Glutamatergic neuron (in vitro differentiated cells): ENCODE measurements at regions not wholly inside any gene's neighbourhood (a gene's known extent, or its start where the extent isn't known, plus 50 kb on each side); places are given as distances from the start of the nearest gene placed in this dataset.
"Not testable (repeated sequence)": the region's sequence is repeated elsewhere in the genome, so short reads cannot be mapped to it uniquely, and the experiment has no call there.

Experiments
- DNase-seq: peaks from one replicate; pipeline ENCODE4 v3.0.0; 2022
- H3K27ac Mint-ChIP-seq: one replicate; pipeline ENCODE4 v1.8.0; 2020; ENCODE audit warnings: mild to moderate bottlenecking, mixed read lengths, inconsistent platforms; ENCODE audit not compliant: unreplicated experiment
- H3K27me3 Mint-ChIP-seq: one replicate; pipeline ENCODE4 v1.8.0; 2020; ENCODE audit warnings: mild to moderate bottlenecking, moderate library complexity, mixed read lengths, inconsistent platforms; ENCODE audit not compliant: unreplicated experiment
- H3K36me3 Mint-ChIP-seq: one replicate; pipeline ENCODE4 v1.8.0; 2020; ENCODE audit warnings: mild to moderate bottlenecking, mixed read lengths, inconsistent platforms; ENCODE audit not compliant: unreplicated experiment
- H3K4me1 Mint-ChIP-seq: one replicate; pipeline ENCODE4 v1.8.0; 2020; ENCODE audit warnings: mild to moderate bottlenecking, low read depth, mixed read lengths, inconsistent platforms; ENCODE audit not compliant: unreplicated experiment
- H3K4me3 Mint-ChIP-seq: one replicate; pipeline ENCODE4 v1.8.0; 2020; ENCODE audit warnings: mild to moderate bottlenecking, mixed read lengths, inconsistent platforms; ENCODE audit not compliant: unreplicated experiment
- H3K9me3 Mint-ChIP-seq: one replicate; pipeline ENCODE4 v1.8.0; 2020; ENCODE audit warnings: mild to moderate bottlenecking, moderate library complexity, mixed read lengths, inconsistent platforms; ENCODE audit not compliant: unreplicated experiment
- TF ChIP-seq, protein P1 (sequence below): fragments of 200-600 bp; sonication (generic); IDR thresholded peaks from one replicate; pipeline ENCODE4 v1.5.0; 2021; ENCODE audit not compliant: partially characterized antibody, unreplicated experiment

DNA sequence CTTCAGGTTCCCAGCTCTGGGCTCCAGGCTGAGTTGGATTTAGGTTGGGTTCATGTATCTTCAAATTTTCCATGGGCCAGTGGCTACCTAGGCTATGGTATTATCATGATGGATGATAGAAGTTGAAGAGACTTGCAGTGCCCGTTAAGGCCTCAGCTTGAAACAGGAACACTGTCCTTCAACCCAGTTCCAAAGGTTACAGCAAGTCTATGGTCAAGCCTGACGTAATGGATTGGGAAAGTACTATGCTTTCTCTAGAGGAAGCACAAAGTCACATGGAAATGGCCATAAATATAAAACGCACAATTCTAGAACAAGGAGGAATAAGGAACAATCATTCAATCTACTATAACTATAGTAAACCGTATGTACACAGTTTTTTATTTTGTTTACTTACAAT is 593.2 kb downstream of the ZEB2 start:
- Mint-ChIP-seq H3K9me3 (peaks cover 8% of the 10 kb centered on the region), H3K4me1 (peaks cover 2% of the 10 kb centered on the region), H3K4me3 (no peak overlapping the region), H3K36me3 (peaks cover 12% of the 10 kb centered on the region), H3K27ac (no peak overlapping the region), H3K27me3 (no peaks in the 10 kb centered on the region)
- no peak for DNase-seq
- TF ChIP-seq, protein P1, sequence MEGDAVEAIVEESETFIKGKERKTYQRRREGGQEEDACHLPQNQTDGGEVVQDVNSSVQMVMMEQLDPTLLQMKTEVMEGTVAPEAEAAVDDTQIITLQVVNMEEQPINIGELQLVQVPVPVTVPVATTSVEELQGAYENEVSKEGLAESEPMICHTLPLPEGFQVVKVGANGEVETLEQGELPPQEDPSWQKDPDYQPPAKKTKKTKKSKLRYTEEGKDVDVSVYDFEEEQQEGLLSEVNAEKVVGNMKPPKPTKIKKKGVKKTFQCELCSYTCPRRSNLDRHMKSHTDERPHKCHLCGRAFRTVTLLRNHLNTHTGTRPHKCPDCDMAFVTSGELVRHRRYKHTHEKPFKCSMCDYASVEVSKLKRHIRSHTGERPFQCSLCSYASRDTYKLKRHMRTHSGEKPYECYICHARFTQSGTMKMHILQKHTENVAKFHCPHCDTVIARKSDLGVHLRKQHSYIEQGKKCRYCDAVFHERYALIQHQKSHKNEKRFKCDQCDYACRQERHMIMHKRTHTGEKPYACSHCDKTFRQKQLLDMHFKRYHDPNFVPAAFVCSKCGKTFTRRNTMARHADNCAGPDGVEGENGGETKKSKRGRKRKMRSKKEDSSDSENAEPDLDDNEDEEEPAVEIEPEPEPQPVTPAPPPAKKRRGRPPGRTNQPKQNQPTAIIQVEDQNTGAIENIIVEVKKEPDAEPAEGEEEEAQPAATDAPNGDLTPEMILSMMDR = no peak

DNA sequence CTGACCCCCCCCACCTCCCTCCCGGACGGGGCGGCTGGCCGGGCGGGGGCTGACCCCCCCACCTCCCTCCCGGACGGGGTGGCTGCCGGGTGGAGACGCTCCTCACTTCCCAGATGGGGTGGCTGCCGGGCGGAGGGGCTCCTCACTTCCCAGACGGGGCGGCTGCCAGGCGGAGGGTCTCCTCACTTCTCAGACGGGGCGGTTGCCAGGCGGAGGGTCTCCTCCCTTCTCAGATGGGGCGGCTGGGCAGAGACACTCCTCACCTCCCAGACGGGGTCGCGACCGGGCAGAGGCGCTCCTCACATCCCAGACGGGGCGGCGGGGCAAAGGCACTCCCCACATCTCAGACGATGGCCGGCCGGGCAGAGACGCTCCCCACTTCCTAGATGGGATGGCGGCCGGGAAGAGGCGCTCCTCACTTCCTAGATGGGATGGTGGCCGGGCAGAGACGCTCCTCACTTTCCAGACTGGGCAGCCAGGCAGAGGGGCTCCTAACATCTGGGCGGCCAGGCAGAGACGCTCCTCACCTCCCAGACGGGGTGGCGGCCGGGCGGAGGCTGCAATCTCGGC is 597.6 kb downstream of the ZEB2 start:
- H3K4me3 Mint-ChIP-seq, DNase-seq, H3K4me1 Mint-ChIP-seq, H3K27me3 Mint-ChIP-seq: not testable (repeated sequence)
- Mint-ChIP-seq H3K36me3 (peaks cover 37% of the 10 kb centered on the region), H3K9me3 (peaks cover 17% of the 10 kb centered on the region), H3K27ac (peak overlapping the region; percentile 59)

DNA sequence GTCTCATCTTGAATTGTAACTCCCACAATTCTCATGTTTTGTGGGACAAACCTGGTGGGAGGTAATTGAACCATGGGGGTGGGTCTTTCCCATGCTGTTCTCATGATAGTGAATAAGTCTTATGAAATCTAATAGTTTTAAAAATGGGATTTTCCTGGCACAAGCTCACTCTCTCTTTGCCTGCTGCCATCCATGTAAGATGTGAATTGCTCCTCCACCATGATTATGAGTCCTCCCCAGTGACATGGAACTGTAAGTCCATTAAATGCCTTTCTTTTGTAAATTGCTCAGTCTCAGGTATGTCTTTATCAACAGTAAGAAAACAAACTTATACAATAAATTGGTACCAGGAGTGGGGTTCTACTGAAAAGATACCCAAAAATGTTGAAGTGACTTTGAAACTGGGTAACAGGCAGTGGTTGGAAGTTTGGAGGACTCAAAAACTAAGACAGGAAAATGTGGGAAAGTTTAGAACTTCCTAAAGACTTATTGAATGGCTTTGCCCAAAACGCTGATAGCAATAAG is 601.4 kb downstream of the ZEB2 start:
- no peaks in the 10 kb centered on the region for H3K27me3 Mint-ChIP-seq
- TF ChIP-seq, protein P1 = no peak

DNA sequence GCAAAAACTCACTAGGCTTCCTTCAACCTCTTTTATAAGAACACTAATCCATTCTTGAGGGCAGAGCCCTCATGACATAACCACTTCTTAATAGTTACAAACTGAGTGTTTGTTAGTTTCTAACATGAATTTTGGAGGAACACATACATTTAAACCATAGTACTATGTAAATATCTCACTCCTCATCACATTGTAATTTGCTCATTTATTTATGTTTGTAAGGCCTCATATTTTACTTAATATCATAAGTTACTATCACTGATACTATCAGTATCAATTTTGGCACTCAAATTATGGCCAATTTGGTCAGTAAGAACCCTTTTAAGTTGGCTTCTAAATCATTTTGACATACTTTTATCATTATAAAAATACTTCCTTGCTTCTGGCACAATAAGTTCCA is 603.1 kb downstream of the ZEB2 start:
- Mint-ChIP-seq H3K27ac (no peak overlapping the region), H3K4me1 (no peaks in the 10 kb centered on the region), H3K4me3 (no peak overlapping the region), H3K36me3 (peaks cover 25% of the 10 kb centered on the region), H3K27me3 (no peaks in the 10 kb centered on the region), H3K9me3 (peaks cover 10% of the 10 kb centered on the region)
- TF ChIP-seq, protein P1 = no peak
- DNase-seq = no peak

More for the DNA sequence above, 601.4 kb downstream of the ZEB2 start:
- peaks cover 32% of the 10 kb centered on the region for H3K36me3 Mint-ChIP-seq
- H3K4me1 Mint-ChIP-seq = no peaks in the 10 kb centered on the region
- DNase-seq = no peak
- peaks cover 16% of the 10 kb centered on the region for H3K9me3 Mint-ChIP-seq
- no peak overlapping the region for H3K27ac Mint-ChIP-seq
- H3K4me3 Mint-ChIP-seq = no peak overlapping the region

DNA sequence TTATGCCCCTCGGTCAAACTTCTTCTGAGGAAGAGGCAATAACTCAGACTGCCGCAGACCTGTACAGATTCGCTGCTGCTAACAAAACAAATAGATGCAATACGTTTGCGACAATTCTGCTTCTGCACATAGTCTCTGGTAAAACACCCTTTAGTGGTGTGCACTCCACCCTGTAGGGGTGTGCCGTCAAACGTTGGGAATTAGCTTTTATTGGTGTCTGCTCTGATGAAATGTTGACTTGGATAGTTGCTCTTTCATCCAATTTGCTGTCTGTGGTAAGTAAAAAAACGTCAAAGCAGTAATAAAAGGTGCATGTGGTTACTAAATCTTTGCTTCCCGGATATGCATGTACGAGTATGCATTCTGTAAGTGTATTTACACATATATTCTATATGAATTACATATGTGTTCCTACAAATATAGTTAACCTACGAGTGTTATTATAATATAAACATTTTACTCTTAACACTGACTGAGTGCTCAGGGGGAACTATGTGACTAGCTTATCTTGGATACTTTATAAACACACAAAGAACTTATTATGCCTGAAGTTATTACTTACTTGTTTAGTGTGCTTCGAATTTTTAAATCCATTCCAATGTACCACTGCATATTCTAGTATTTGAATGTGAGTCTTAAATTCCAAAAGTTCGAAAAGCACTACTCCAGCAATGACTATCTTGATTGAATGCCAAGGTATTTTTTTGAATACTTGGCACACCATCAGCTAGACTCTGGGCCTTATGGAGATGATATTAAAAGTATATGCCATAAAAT is 610.2 kb downstream of the ZEB2 start:
- H3K4me3 Mint-ChIP-seq = no peak overlapping the region
- no peaks in the 10 kb centered on the region for H3K27me3 Mint-ChIP-seq
- no peak overlapping the region for H3K27ac Mint-ChIP-seq
- H3K9me3 Mint-ChIP-seq = peaks cover 2% of the 10 kb centered on the region
- TF ChIP-seq, protein P1 = no peak
- no peak for DNase-seq
- H3K4me1 Mint-ChIP-seq = no peaks in the 10 kb centered on the region
- H3K36me3 Mint-ChIP-seq = no peaks in the 10 kb centered on the region
